ENCODE measurements at regions not wholly inside any gene's neighbourhood (a gene's known extent, or its start where the extent isn't known, plus 50 kb on each side); places are given as distances from the start of the nearest gene placed in this dataset.
"Not testable (repeated sequence)": the region's sequence is repeated elsewhere in the genome, so short reads cannot be mapped to it uniquely, and the experiment has no call there.

GRCh38 chr1:96465441-96465840 is 256.1 kb upstream of the PTBP2 start:
- CTCF ChIA-PET: no interaction called here
- Histone ChIP-seq H3K4me1 (ENCODE audit: insufficient read depth, low read length) (no peaks in the 10 kb centered on the region), H3K9ac (ENCODE audit: low read length) (no peak overlapping the region), H3K4me3 (ENCODE audit: low read length) (no peak overlapping the region), H3K27me3 (ENCODE audit: low read length) (peaks cover 18% of the 10 kb centered on the region; the same call in 1 of the 2 replicates), H4K20me1 (ENCODE audit: low read length) (no peaks in the 10 kb centered on the region), H3K9me2 (replicated peaks; ENCODE audit: low read length) (no peaks in the 10 kb centered on the region), H3K4me2 (ENCODE audit: low read length) (no peak overlapping the region), H3K27ac (ENCODE audit: low read length) (no peak overlapping the region), H3K9me3 (ENCODE audit: low read length) (no peaks in the 10 kb centered on the region), H3K36me3 (ENCODE audit: low read depth, low read length) (no peaks in the 10 kb centered on the region), H3F3A (ENCODE audit: low read length, unreplicated experiment) (no peaks in the 10 kb centered on the region), H2AFZ (ENCODE audit: low read length) (no peak overlapping the region), H3K79me2 (ENCODE audit: low read length) (no peaks in the 10 kb centered on the region)
- ATAC-seq (no peak), DNase-seq (no peak)
- POLR2A ChIA-PET (ENCODE audit: unreplicated experiment): no interaction called here
- no peak for TF ChIP-seq CTCF (conservative IDR thresholded peaks at IDR 0.05; ENCODE audit: low read depth, low read length)
- no peak for TF ChIP-seq EZH2phosphoT487 (IDR thresholded peaks at IDR 0.05; ENCODE audit: borderline replicate concordance, low read length)
- no peak for TF ChIP-seq EZH2 (IDR thresholded peaks at IDR 0.05; ENCODE audit: low read length, unreplicated experiment)
- BruUV-seq (replicated peaks): no TSS peak
- intact Hi-C loops (cut with micrococcal nuclease): no loop called here

GRCh38 chr1:96466842-96467241 is 254.7 kb upstream of the PTBP2 start:
- ATAC-seq (no peak), DNase-seq (no peak)
- H3K9me3 ChIP-seq (ENCODE audit: low read length): no peaks in the 10 kb centered on the region
- H3F3A ChIP-seq (ENCODE audit: low read length, unreplicated experiment): no peaks in the 10 kb centered on the region
- H3K9ac ChIP-seq (ENCODE audit: low read length): no peak overlapping the region
- no peaks in the 10 kb centered on the region for H4K20me1 ChIP-seq (ENCODE audit: low read length)
- H3K4me2 ChIP-seq (ENCODE audit: low read length): no peak overlapping the region
- H2AFZ ChIP-seq (ENCODE audit: low read length): no peak overlapping the region
- POLR2A ChIA-PET (ENCODE audit: unreplicated experiment): no interaction called here
- CTCF ChIA-PET: no interaction called here
- H3K27ac ChIP-seq (ENCODE audit: low read length): no peak overlapping the region
- H3K79me2 ChIP-seq (ENCODE audit: low read length): no peaks in the 10 kb centered on the region
- H3K36me3 ChIP-seq (ENCODE audit: low read depth, low read length): no peaks in the 10 kb centered on the region
- H3K9me2 ChIP-seq (replicated peaks; ENCODE audit: low read length): no peaks in the 10 kb centered on the region
- no peak overlapping the region for H3K4me3 ChIP-seq (ENCODE audit: low read length)
- TF ChIP-seq EZH2phosphoT487 (IDR thresholded peaks at IDR 0.05; ENCODE audit: borderline replicate concordance, low read length) (no peak), EZH2 (IDR thresholded peaks at IDR 0.05; ENCODE audit: low read length, unreplicated experiment) (no peak), CTCF (conservative IDR thresholded peaks at IDR 0.05; ENCODE audit: low read depth, low read length) (no peak)
- intact Hi-C loops (cut with micrococcal nuclease): no loop called here
- no peaks in the 10 kb centered on the region for H3K4me1 ChIP-seq (ENCODE audit: insufficient read depth, low read length)
- BruUV-seq (replicated peaks): no TSS peak
- peaks cover 18% of the 10 kb centered on the region; the same call in 1 of the 2 replicates for H3K27me3 ChIP-seq (ENCODE audit: low read length)

GRCh38 chr1:96469726-96470125 is 251.9 kb upstream of the PTBP2 start:
- 0 out of 2 replicates have a peak, but pooled peaks cover 10% of the 10 kb centered on the region for H3K4me1 ChIP-seq (ENCODE audit: insufficient read depth, low read length)

More at GRCh38 chr1:96469726-96470125, 251.9 kb upstream of the PTBP2 start:
- DNase-seq; H3K27ac ChIP-seq (ENCODE audit: low read length); H3K79me2 ChIP-seq (ENCODE audit: low read length); H3K36me3 ChIP-seq (ENCODE audit: low read depth, low read length); intact Hi-C loops (cut with micrococcal nuclease); H2AFZ ChIP-seq (ENCODE audit: low read length); POLR2A ChIA-PET (ENCODE audit: unreplicated experiment); H3K4me2 ChIP-seq (ENCODE audit: low read length); H3F3A ChIP-seq (ENCODE audit: low read length, unreplicated experiment); H3K27me3 ChIP-seq (ENCODE audit: low read length); H3K9me3 ChIP-seq (ENCODE audit: low read length); H4K20me1 ChIP-seq (ENCODE audit: low read length); H3K9ac ChIP-seq (ENCODE audit: low read length); BruUV-seq (replicated peaks); H3K4me3 ChIP-seq (ENCODE audit: low read length); ATAC-seq; H3K9me2 ChIP-seq (replicated peaks; ENCODE audit: low read length); CTCF ChIA-PET: not testable (repeated sequence)
